ENCODE measurements at regions not wholly inside any gene's neighbourhood (a gene's known extent, or its start where the extent isn't known, plus 50 kb on each side); places are given as distances from the start of the nearest gene placed in this dataset.

DNA sequence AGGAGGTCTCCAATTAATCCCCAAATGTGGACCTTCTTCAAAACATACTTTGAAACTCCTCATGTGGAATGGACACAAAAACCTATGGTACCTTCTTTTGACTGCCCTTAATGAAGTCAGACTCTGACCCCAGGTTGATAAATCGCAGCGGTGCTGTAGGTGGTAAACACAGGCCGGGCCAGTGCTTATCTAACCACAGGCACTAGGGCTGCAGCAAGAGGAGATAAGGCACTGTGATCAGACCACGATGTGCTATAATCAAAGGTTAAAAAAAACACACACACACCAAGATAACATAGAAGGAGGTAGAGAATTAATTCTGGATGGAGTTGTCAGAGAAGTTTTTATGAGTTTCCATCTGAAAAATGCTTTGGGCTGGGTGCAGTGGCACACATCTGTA, 52.3 kb upstream of the SIPA1L2 start:
- no peak for DNase-seq (ENCODE audit: low spot score)

DNA sequence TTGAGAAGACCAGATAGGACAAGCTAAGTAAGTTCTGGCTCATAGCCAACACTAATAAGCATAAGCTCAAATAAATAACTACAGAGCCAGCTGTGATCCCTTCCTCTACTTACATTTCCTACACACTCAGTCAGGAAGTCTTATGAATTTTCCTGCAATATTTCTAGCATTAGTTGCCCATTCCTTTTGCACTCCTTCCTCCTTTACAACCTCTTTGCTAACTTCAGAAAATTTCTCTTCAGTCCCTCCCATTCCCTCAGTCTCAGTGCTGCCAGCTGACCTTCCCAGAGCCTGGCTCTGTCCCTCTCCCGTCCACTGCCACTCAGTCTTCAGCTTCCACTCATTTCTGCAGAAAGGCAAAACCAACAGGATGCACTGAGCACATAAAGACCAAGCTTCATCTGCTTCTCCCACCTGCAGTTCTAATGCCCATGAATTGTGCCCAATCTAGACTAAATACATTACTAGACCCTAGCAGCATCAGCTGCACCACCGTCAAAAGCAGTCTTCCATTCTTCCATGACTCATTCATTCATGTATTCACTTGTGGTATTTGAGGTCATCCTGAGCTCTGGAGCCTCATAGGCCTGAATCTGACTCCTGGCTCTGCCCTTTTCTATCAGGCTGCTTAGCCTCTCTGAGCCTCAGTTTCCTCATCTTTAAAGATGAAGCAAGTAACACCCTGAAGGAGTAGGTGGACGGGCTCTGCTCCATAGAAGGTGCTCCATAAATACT, 54.6 kb upstream of the SIPA1L2 start:
- DNase-seq (ENCODE audit: low spot score): no peak

DNA sequence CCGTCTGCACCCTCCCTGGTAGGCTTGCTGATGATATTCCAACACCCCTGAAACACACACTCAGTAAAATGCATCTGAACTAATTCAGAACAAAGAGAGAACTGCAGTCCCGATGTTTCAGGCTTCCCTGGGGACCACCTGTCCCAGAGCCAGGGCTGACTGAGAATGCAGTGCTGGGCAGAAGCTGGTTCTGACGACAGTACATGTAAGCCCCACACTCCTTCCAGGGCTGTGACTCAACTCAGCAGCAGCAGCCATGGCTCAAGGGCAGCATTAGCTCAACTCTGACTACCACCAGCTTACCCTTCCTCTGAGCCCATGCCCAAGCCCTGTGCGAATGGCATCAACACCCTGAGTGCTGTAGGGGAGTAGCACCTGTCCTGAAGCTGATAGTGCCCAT, 56.4 kb upstream of the SIPA1L2 start:
- no peak for DNase-seq (ENCODE audit: low spot score)

- no peak for DNase-seq (ENCODE audit: low spot score)
Observed at GRCh38 chr1:232687304-232687703, 57.4 kb upstream of the SIPA1L2 start.

DNA sequence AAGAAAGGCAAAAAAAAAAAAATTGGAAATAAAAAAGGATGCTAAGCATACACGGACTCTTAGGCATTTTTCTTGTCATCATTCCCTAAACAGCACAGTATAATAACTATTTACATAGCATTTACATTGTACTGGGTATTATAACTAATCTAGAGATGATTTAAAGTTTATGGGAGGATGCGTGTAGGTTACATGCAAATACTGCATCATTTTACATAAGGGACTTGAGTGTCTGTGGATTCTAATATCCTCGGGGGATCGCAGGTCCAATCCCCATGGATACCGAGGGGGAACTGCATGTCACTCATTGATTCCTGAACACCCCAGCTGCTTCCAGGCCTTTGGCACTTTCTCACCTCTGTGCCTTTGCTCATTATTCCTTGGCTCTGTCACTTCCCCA, 57.8 kb upstream of the SIPA1L2 start:
- no peak for DNase-seq (ENCODE audit: low spot score)

DNA sequence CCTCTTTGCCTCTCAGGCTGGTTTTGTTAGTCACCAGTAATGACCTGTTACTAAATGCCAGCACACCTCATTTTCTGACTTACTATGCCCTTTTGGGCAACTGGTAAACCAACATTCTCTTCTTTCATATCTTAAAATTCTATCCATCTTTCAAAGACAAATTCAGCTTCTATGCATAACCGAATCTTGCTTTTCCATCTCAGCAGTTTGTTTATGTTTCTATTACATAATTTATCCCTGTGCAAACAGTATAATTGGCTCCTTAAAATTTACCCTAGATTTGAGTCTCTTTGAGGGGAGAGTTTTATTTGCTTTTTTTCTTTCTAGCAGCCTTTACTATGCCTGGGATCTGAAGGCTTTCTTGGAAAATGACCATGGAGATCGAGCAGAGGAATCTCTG, 58.5 kb upstream of the SIPA1L2 start:
- no peak for DNase-seq (ENCODE audit: low spot score)

DNA sequence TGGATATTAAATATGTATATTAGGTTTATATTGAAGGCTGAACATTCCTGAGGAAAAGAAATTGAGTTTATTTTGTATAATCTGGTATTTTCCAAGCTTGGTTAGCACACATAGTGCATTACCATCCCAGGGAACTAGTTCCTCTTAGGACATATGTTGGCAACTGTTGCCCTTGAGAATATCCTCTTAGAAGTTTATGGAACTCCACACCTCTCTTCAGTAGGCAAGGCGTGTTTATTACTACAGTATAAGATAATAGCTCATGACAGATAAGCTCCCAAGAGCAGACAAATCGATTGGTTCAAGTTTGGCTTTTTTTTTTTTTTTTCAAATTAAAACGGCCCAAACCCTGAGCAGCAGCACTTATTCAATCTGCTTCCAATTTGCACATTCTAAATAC, 59.8 kb upstream of the SIPA1L2 start:
- DNase-seq (ENCODE audit: low spot score): no peak

DNA sequence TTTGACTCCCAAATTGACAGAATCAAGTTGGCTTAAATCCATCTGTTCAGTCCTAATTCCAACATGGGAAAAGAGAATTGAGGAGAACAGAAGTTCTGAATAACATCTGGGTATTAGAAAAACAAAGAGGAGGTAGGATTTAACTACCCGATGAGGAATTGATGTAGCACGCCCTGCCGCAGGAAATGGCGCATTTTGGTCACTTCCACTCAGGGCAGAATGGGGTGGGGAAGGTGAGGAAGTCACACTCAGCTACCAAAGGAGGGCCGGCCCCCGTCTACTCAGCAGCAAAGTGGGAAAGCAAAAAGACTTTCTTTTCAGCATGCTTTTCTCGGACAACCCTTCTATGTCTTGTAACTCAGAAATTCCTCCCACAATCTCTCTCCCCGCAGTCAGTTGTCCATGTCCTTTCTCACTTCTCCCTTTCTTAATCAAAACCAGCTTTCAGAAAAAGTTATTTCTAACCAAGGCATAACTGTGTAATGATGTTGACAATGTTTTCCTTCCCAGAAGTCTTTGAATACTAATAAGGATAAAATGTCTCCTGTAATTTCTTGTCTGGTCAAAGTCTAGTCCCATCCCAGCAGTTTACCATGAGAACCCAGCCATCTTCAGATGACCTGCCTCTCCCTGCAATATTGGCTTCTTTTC, 60.5 kb upstream of the SIPA1L2 start:
- no peak for DNase-seq (ENCODE audit: low spot score)

DNA sequence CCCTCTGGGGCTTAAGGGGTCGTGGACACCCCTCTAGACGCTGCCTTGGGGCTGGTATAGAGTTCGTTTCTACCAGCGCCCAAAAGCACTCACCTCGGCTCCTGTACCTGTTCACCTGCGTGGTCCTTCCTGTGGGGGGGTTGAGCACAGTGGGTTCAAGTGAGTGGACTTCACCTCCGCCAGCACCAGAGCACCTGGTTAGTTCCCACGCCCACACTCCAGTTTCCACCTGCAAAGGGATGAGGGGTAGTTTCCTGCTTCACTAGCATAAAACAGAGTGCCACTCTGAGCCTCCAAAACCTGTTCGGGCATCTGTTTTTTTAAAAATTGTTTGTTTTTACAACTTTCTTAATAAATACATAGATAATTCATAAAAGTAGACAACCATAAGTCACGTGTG, 64.5 kb upstream of the SIPA1L2 start:
- no peak for DNase-seq (ENCODE audit: low spot score)

GRCh38 chr1:232695621-232696385, 65.9 kb upstream of the SIPA1L2 start:
- DNase-seq (ENCODE audit: low spot score): no peak

- no peak for DNase-seq (ENCODE audit: low spot score)
Observed at GRCh38 chr1:232696466-232696865, 66.5 kb upstream of the SIPA1L2 start.

DNA sequence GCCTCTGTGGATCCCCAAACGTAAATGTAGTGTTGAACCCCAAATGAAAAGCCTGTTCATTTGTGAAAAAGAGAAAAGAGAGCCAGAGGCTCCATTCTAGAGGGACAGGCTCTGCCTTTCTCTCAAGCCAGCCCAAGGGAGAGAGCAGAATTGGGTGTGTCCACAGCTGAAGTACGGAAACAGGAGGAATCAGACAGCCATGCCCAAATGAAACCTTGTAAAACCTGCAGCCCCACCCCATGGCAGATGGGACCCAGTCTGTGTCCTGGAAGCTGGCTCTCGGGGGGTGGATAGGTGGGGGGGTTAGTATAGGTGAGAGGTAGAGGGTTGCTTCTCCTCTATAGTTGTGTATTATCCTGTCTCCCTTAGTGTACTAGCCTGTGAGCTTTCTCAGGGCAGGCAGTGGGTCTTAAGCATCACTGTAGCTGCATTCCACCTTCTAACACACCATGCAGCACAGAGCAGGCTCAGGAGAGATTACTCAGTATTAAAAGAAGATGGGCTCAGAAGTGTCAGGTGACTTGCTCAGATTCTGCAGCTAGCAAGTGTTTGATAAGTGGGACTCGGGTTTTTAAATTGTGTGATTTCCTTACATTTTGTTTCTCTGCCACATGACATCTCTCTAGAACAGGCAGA, 67.4 kb upstream of the SIPA1L2 start:
- DNase-seq (ENCODE audit: low spot score): no peak

DNA sequence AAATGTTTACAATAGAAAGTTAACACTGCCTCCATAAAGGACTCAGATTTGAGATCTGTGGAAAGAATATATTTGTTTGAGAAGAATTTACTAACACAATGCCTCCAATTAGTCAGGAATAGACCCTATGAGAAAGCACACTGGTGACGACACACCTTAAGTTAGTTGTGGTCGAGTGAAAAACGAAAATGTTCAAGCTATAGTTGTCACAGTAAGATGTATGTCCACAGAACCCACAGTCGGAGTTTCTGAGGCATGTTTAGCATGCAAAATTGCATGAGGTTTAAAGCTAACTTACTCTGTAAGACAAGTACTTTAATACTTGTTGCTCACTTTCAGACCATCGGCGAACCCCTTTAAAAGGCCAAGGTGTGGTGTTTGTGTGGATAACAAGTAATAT, 69.9 kb upstream of the SIPA1L2 start:
- DNase-seq (ENCODE audit: low spot score): no peak

DNA sequence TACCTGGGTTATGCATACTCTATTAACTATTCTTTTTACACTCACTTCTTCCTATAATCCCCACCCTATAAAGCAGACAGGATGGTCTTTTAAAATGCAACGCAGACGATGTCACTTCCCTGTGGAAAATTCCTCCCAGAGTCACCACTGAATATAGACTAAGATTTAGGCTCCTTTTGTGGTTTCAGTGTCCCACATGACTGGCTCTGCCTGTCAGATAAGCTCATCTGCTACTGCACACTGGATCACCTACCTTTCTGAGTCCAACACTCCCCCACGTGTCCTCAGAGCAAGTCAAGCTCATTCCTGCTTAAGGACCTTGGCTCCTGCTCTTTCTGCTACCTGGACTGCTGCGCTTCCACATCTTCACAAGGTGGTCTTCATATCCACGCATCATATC, 73.0 kb upstream of the SIPA1L2 start:
- DNase-seq (ENCODE audit: low spot score): no peak

DNA sequence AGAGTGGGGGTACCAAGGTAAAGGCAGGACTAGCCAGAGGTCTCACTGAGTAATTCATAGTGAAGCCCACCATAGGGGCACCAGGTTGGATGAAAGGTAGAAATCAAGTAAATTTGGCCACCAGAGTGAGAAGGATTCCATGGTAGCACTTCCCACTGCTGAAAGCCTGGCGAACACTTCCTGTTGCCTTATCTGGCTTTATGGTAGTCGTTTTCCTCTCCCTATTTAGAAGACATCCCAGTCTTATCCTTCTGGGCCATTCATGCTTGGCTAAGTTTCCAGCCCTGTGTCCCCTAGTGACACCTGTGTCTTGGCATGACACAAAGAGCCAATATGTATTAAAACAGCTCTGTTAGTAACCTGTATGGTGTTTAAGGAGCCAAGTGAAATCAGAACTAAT, 74.3 kb upstream of the SIPA1L2 start:
- no peak for DNase-seq (ENCODE audit: low spot score)

DNA sequence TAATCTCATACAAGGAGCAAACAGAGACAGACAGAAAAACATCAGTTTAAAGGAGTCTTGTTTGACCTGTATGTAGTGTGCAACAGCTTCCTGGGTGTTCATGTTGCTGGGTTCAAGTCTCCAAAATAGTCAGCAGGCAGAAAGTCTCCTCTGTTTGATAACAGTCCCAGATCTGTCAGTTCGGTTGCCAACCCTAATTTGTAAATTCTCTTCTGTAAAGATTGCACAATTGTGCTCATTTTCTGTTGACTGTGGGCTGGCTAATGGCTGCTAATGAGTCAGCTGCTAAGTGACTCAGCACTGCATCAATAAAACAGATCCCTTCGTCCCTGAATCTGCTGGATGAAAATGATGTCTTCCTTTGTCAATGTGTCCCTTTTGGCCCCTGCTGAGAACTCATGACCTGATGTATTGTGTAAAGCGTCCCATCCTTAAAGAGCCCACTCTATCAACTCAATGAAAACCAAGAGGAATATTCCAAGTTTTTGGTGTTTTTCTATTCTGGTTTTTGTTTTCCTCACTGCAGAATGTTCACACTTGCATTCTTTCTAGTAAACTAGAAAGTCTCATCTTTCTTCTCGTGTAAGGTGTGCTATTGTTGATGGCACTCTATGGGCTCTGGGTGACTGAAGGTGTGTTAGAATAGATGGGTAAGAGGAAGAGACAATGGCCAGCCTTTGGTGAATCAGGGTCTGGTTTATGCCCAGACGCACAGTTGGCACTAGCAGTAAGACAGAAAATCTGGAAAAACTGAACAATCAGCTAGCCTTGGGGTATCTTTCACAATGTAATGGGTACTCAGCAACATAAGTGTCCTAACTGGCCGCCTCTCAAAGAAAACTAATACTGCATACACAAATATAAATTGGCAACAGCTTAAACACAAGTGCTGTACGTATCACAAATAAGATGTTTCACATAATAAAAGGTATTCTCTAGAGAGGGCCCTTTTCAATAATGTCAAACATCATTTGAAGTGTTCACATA, 75.1 kb upstream of the SIPA1L2 start:
- DNase-seq (ENCODE audit: low spot score): peak; percentile 80

GRCh38 chr1:232705815-232706575, 76.1 kb upstream of the SIPA1L2 start:
- no peak for DNase-seq (ENCODE audit: low spot score)

DNA sequence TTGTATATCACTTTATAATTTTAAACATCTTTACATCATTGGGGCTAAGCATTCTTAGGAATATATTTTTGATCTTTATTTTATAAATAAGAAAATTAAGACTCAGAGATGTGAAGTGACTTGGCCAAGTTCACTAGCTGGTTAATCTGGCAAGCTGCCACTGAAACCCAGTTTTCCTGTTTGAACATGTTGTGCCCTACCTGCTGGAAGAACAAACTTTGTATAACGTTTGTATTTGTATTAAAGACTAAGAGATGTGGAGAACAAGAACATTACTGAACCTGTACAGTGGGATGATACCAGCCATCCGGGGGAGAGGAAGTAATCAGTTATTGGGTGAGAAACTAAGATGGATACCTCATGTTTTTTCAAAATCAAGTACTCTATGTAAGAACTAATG, 77.2 kb upstream of the SIPA1L2 start:
- no peak for DNase-seq (ENCODE audit: low spot score)

DNA sequence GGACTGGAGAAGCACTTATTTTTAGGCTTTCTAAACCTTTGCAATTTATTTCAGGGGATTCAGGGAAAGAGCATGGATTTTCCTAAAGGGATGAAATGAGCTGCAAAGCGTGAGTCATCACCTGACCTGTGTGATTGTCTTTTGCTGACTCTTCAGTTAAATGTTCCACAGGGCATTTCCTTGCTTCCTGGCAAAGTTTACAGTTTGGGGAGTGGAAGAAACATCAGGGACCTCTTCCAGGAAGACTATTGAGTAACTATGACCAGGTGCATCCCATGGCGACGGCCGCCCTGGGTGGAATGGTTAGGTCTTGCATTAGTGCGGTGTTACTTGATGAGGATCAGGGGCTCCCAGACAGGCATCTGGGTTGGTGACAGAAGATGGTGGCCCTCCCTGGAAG, 79.5 kb upstream of the SIPA1L2 start:
- no peak for DNase-seq (ENCODE audit: low spot score)

DNA sequence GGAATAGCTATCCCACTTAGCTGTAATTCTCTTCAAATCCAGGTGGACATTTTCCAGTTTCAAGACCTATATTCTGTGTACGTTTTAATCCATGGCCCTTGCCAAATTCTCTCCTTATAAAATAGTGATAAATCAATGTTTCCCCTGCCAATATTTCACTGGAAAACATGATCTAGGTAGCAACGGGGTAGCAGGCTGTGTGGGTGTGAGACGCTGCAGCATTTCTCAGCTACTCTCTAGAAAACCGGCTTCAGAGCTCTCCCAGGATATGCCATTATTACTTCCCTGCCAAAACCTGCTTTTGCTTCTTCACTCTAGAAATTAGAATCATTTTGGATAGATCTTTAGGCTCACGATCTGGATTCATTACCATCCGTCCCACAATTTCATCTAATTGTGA, 82.1 kb upstream of the SIPA1L2 start:
- no peak for DNase-seq (ENCODE audit: low spot score)

DNA sequence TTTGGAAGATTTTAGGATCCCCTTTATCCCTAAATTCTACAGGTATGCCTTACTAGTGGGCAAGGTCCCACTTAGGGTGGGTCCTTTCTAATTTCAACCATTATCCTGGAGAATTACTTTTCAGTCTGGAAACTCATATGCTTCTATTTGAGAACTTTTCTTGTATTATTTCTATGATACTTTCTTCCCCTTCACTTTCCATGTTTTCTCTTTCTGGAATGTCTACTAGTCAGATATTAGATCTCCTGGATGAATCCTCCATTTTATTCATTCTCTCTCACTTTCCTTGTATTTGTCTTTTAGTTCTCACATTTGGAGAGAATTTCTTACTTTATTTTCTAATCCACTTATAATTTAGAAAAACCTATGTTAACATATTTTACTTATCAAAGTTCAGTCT, 83.9 kb upstream of the SIPA1L2 start:
- DNase-seq (ENCODE audit: low spot score): no peak
